CD4-positive, alpha-beta T cell treated with Interleukin-4 for 4 hours (primary cell): ENCODE measurements at regions not wholly inside any gene's neighbourhood (a gene's known extent, or its start where the extent isn't known, plus 50 kb on each side); places are given as distances from the start of the nearest gene placed in this dataset.
"Not testable (repeated sequence)": the region's sequence is repeated elsewhere in the genome, so short reads cannot be mapped to it uniquely, and the experiment has no call there.

Source experiments
- DNase-seq: peaks from one replicate; pipeline ENCODE4 v3.0.0-alpha.2; 2020

DNA sequence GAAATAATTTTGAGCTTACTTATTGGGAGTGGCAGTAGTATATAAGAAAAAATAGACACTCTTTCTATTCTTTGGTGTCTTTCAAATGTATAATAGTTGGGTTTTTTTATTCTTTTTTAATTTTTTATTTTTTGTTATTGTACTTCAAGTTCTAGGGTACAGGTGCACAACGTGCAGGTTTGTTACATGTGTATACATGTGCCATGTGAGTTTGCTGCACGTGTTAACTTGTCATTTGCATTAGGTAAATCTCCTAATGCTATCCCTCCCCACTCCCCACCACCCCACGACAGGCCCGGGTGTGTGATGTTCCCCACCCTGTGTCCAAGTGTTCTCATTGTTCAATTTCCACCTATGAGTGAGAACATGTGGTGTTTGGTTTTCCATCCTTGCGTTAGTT, 1552.4 kb upstream of the B3GALT2 start:
- DNase-seq: not testable (repeated sequence)

DNA sequence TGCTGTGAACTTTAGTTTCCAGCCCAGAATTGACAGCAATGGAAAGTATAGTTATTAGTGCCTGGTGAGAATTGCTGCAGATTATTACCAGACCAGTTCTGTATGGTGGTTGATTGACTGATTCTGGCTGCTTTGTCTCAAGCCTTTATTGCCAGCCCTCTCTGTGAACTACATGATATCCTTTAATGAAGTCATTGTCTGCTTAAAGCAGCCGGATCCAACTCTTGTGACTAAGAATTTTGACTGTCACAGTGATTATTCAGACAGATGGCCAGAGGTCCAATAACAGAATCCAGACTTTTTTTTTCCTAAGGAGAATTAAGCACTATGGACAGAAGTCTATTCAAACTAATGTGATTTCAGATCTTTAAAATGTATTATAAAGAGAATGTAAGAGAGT, 1548.6 kb upstream of the B3GALT2 start:
- no peak for DNase-seq

- no peak for DNase-seq
These were observed 1544.6 kb upstream of the B3GALT2 start for GRCh38 chr1:194731025-194731424.

GRCh38 chr1:194730304-194730703, 1543.9 kb upstream of the B3GALT2 start:
- DNase-seq: no peak

GRCh38 chr1:194723067-194723466, 1536.7 kb upstream of the B3GALT2 start:
- no peak for DNase-seq

DNA sequence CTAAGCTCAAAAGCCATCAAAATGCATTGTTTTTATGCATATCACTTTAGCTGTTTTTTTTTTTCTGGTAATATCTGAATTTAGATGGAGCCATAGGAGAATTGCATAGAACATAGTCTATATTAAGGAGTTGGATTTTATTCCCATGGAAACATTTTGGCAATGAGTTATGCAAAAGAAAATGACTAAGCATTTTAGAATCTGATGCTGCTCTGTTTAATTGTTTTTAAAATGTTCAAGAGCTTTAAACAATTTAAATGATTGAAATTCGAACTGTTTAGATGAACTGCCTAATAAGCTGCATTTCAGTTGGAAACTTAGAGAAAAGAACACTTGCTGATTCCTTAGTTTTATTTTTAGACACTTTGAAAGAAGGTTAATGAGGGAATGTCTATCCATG, 1531.5 kb upstream of the B3GALT2 start:
- no peak for DNase-seq

GRCh38 chr1:194717334-194717733, 1530.9 kb upstream of the B3GALT2 start:
- no peak for DNase-seq

- no peak for DNase-seq
These were observed 1524.3 kb upstream of the B3GALT2 start for GRCh38 chr1:194710671-194711070.

DNA sequence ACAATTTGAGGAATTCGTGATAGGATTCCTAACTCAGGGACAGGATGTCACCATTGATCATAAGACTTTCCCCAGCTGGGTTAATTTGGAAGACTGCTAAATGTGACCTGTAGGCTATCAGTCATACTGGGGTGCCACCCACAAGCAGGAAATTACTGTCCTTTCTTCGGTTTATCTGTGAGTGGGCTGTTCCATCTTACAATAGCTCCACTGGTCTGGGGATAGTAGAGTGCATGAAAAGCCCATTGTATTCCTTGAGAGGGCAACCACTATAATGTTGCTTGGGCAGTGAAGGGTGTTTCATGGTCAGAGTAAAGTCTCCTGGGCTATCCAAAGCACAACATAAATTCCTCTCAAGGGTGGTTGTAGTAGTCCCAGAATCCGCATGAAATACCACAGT, 1523.0 kb upstream of the B3GALT2 start:
- no peak for DNase-seq

- DNase-seq: no peak
These were observed 1520.7 kb upstream of the B3GALT2 start for GRCh38 chr1:194707074-194707473.

GRCh38 chr1:194705123-194705854, 1518.9 kb upstream of the B3GALT2 start:
- no peak for DNase-seq

- DNase-seq: no peak
These were observed 1512.5 kb upstream of the B3GALT2 start for GRCh38 chr1:194698908-194699318.

DNA sequence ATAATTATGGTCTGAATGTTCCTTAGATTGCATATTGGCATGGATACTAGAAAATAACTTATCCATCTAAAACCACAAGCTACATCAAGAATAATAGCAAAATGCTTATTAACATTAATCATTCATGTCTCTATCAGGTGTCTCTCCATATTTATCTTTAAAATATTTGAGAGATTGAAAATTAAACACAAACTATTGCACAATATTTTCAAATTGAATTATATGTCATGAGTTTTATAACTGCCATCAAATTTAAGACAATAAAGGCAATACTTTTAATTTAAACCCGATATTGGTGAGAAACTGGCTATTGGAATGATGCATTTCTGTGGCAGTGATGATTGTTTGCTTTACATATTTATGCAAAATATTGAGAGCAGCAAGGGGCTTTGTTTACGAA, 1506.8 kb upstream of the B3GALT2 start:
- DNase-seq: no peak

DNA sequence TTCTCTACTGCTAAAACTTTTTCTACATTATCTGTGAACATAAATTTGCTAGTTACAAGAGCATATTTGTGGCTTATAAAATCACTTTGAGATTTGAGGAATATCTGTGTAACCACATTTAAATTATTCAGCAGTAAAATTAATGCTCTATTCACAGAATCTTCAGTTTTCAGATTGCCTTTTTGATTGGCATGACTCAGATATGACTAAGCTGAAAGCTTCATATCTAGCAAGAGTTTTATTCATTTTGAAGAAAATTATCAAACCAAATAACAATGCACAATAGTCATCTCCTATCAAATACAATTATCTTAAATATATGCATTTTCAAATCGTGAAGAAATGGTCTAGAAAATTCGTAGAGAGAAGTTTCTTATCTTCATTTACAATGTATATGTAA, 1498.2 kb upstream of the B3GALT2 start:
- no peak for DNase-seq

GRCh38 chr1:194658090-194658439, 1471.7 kb upstream of the B3GALT2 start:
- DNase-seq: no peak

DNA sequence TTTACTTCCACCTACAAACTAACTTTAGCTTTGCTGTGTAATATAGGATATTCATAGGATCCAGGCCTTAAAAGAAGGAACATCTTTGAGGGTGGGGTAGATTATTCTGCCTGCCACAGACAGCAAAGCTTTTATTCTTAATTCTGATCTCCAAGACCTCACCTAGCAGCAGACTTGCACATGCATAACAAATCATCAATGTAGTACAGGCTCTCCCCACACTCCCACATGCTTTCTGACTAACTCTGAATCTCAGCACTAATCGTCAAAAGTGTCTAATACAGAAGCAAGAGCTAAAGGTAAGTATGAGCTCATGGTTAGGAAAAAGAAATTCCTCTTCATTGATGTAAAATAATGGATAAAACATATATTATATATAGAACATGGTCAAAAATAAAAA, 1468.5 kb upstream of the B3GALT2 start:
- no peak for DNase-seq

- DNase-seq: no peak
These were observed 1467.0 kb upstream of the B3GALT2 start for GRCh38 chr1:194653385-194653784.

DNA sequence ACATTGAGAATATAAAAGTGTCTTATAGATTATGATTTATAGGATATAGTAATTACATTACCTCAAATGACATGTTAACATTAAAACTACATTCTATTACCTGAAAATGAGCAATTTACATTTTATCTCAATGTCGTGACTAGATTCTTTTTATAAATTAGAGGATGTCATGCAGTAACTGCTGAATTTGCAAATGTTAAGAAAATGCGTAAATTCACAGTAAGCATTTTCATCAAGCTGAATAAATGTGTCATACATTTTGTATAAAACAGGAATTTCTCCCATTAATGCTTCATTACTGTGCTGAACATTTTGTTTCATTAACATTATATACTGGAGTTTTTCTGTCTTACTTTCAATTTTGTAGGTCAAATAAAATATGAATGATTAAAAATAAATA, 1460.7 kb upstream of the B3GALT2 start:
- no peak for DNase-seq

GRCh38 chr1:194644528-194644927, 1458.1 kb upstream of the B3GALT2 start:
- DNase-seq: no peak

DNA sequence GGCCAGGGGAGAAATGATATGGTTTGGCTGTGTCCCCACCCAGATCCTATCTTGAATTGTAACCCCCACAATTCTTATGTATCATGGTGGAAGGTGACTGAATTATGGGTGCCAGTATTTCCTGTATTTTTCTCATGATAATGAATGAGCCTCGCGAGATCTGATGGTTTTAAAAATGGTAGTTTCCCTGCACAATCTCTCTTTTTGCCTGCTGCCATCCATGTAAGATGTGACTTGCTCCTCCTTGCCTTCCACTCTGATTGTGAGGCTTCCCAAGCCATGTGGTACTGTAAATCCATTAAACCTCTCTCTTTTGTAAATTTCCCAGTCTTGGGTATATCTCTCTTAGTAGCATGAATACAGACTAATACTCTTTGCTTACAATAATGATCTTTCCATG, 1453.9 kb upstream of the B3GALT2 start:
- DNase-seq: no peak

DNA sequence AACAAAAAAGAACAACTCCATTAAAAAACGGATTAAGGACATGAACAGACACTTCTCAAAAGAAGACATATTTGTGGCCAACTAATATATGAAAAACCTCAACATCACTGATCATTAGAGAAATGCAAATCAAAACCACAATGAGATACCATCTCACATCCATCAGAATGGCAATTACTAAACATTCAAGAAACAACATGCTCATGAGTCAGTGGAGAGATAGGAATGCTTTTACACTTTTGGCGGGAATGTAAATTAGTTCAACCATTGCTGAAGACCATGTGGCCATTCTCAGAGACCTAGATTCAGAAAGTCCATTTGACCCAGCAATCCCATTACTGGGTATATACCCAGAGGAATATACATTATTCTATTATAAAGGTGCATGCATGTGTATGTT, 1442.6 kb upstream of the B3GALT2 start:
- no peak for DNase-seq

DNA sequence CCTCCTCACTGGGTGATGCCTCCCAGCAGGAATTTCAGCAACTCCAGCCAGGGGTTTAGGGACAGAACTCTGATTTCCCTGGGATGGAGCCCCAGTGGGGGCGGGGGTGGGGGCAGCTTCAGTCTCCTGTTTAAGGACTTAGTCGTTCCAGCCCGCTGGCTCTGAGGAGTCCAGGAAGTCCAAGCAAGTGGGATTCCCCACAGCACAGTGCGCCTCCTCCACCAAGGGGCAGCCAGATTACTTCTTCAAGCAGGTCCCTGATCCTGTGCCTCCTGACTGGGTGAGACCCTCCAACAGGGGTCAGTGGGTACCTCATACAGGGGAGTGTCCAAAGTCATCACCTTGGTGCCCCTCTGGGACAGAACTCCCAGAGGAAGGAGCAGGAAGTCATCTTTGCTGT, 1438.4 kb upstream of the B3GALT2 start:
- no peak for DNase-seq

DNA sequence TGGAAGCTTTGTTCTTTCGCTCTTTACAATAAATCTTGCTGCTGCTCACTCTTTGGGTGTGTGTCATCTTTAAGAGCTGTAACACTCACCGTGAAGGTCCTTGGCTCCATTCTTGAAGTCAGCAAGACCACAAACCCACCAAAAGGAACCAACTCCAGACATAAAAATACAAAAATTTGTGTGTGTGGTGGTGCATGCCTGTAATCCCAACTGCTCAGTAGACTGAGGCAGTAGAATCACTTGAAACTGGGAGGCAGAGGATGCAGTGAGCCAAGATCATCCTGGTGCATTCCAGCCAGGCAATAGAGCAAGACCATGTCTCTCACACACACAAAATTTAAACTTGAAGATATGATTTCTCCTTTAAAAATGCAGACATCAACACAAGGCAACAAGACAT, 1431.7 kb upstream of the B3GALT2 start:
- no peak for DNase-seq

- DNase-seq: not testable (repeated sequence)
These were observed 1430.9 kb upstream of the B3GALT2 start for GRCh38 chr1:194617272-194617671.

- no peak for DNase-seq
These were observed 1430.4 kb upstream of the B3GALT2 start for GRCh38 chr1:194616835-194617234.

DNA sequence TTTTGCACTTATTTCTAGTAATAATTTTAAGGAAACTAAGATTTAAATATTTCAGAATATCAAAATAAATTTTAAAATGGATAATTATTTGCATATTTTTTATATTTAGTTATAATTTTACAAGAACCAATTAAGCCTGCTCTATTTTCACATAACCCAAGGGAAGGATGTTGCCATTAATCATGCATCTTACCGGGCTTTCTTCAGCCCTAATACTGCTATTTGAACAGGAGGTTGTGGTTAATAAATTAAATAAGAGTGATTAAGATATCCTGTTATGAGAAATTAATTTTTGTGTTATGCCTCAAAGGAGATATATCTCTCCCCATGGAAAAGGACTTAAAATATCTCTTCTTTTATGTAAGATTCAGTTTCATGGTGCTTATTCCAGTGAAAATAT, 1415.8 kb upstream of the B3GALT2 start:
- no peak for DNase-seq
